GM15510 (cell line): ENCODE measurements at regions not wholly inside any gene's neighbourhood (a gene's known extent, or its start where the extent isn't known, plus 50 kb on each side); places are given as distances from the start of the nearest gene placed in this dataset.

Source experiments
- POLR2A ChIP-seq: IDR thresholded peaks from 3 replicates; pipeline ENCODE4 v1.6.1; 2011; ENCODE audit warnings: borderline replicate concordance; ENCODE audit not compliant: insufficient read length; ENCODE audit errors: extremely low read depth

GRCh38 chr4:38281371-38282071 is 321.3 kb downstream of the PTTG2 start:
- TF ChIP-seq POLR2A, result no peak

GRCh38 chr4:38283724-38284123 is 323.5 kb downstream of the PTTG2 start:
- TF ChIP-seq POLR2A, result no peak

- no peak for TF ChIP-seq POLR2A
Measured at GRCh38 chr4:38284294-38285030, 324.3 kb downstream of the PTTG2 start.

GRCh38 chr4:38287101-38287851 is 327.1 kb downstream of the PTTG2 start:
- no peak for TF ChIP-seq POLR2A

- no peak for TF ChIP-seq POLR2A
Measured at GRCh38 chr4:38289553-38289952, 329.4 kb downstream of the PTTG2 start.

GRCh38 chr4:38290366-38290765 is 330.2 kb downstream of the PTTG2 start:
- no peak for TF ChIP-seq POLR2A

- TF ChIP-seq POLR2A, result no peak
Measured at GRCh38 chr4:38290914-38291313, 330.7 kb downstream of the PTTG2 start.

- TF ChIP-seq POLR2A, result no peak
Measured at GRCh38 chr4:38292529-38292928, 332.3 kb downstream of the PTTG2 start.

- no peak for TF ChIP-seq POLR2A
Measured at GRCh38 chr4:38294238-38294637, 334.0 kb downstream of the PTTG2 start.

GRCh38 chr4:38297061-38297460 is 336.9 kb downstream of the PTTG2 start:
- no peak for TF ChIP-seq POLR2A

- TF ChIP-seq POLR2A, result no peak
Measured at GRCh38 chr4:38298868-38299713, 338.9 kb downstream of the PTTG2 start.

GRCh38 chr4:38302910-38303309 is 342.7 kb downstream of the PTTG2 start:
- no peak for TF ChIP-seq POLR2A

GRCh38 chr4:38306482-38307071 is 346.4 kb downstream of the PTTG2 start:
- TF ChIP-seq POLR2A, result no peak

- no peak for TF ChIP-seq POLR2A
Measured at GRCh38 chr4:38308728-38309311, 348.6 kb downstream of the PTTG2 start.
